HG02642 (cell line): ENCODE measurements at regions not wholly inside any gene's neighbourhood (a gene's known extent, or its start where the extent isn't known, plus 50 kb on each side); places are given as distances from the start of the nearest gene placed in this dataset.
A peak's percentile ranks its signal among the peaks of the same experiment; 100 is the strongest.

ENCODE experiments used
- ATAC-seq: cut with Tn5 transposase; IDR thresholded peaks from one replicate; pipeline ENCODE4 v1.9.1; 2021; ENCODE audit warnings: mild to moderate bottlenecking; ENCODE audit not compliant: unreplicated experiment, poor library complexity

- ATAC-seq, result no peak
Observed at GRCh38 chr6:77979204-77979603, 326.4 kb downstream of the MEI4 start.

- peak; percentile 60 for ATAC-seq
Observed at GRCh38 chr6:77986380-77987034, 333.7 kb downstream of the MEI4 start.

DNA sequence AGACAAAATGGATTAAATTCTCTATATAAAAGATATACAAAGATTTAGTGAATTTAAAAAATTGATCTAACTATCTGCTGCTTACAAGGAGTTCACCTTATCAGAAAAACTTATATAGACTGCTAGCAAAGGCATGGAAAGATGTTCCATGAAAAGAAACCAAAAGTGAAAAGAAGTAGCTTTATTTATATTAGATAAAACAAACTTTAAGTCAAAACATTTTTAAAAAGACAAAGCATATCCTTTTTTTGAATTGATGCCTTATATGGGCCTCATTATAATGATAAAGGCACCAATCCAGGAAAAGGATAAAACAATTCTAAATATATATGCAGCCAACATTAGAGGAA, 334.2 kb downstream of the MEI4 start:
- no peak for ATAC-seq

GRCh38 chr6:78010130-78010529, 357.3 kb downstream of the MEI4 start:
- no peak for ATAC-seq

GRCh38 chr6:78020586-78020985, 367.7 kb downstream of the MEI4 start:
- no peak for ATAC-seq

DNA sequence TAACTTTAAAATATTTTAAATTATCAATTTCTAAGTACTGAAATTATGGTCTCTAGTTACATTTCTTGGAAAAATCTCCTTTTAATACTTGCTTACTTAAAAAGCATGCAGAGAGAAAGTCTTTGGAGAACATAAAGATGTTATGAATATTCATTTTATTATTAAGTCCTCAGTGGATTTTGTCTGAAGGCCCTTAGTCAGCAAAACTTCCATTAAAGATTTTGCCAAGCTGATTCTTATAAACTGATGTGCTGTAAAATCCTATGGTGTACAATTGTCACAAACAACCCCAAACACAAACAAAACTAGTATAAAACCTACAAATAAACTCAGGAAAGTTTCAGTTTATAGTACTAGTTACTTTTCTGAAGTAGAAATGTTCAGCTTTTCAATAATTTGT, 372.7 kb downstream of the MEI4 start:
- no peak for ATAC-seq

GRCh38 chr6:78031228-78031627, 378.4 kb downstream of the MEI4 start:
- no peak for ATAC-seq

DNA sequence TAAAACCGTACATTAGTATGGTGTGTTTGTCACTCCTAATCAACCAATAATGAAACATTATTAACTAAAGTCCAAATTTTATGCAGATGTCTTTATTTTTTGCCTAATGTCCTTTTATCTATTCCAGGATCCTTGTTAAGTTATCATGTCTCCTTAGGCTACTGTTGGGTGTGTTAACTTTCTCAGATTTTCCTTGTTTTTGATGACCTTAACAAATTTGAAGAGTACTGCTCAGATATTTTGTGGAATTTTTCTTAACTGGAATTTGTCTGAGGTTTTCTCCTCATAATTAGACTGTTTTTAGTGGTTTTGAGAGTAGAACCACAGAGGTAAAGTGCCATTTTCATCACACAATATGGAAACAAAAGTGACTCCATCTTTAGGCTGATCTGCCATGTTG, 406.3 kb downstream of the MEI4 start:
- no peak for ATAC-seq

GRCh38 chr6:78062993-78063392, 410.2 kb downstream of the MEI4 start:
- no peak for ATAC-seq

GRCh38 chr6:78076371-78076770, 423.5 kb downstream of the MEI4 start:
- ATAC-seq, result no peak

GRCh38 chr6:78089531-78089930, 436.7 kb downstream of the MEI4 start:
- no peak for ATAC-seq

DNA sequence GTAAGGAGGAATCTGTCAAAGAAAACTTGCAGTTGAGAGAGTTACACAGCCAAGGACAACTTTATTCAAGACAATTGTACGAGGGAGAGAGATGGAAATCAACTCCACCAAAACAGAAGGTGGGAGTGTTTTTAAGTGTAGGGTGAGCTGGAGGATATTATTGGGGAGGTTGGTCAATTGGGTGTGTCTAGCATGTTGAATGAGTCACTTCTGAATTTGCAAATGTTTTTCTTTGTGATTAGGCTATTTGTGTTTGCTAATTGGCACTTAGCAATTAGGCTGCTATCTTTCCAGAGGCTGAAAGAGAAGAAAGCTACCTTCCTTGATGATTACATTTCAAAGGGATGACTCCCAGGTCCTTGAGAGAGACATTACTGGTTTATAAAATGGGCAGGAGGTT, 441.1 kb downstream of the MEI4 start:
- no peak for ATAC-seq

GRCh38 chr6:78101387-78101786, 448.5 kb downstream of the MEI4 start:
- ATAC-seq, result no peak

GRCh38 chr6:78110641-78111040, 457.8 kb downstream of the MEI4 start:
- ATAC-seq, result no peak

DNA sequence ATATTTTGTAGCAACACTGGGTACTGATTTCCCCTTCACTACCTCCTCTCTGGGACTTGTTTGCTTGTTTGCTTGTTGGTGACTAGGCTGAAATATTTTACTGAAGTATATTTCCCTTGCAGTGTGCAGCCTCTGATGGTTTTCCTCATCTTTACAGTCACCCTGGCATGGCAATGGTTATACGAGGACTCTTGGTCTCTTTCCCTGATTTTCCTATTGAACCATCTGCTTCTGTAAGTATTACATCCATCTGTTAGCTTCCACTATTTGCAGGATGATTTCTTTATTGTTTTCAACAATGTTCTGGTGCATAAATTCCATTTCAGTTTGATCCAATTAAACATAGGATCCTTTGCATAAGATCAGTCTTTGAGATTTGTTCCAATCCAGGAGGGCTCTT, 465.1 kb downstream of the MEI4 start:
- no peak for ATAC-seq

DNA sequence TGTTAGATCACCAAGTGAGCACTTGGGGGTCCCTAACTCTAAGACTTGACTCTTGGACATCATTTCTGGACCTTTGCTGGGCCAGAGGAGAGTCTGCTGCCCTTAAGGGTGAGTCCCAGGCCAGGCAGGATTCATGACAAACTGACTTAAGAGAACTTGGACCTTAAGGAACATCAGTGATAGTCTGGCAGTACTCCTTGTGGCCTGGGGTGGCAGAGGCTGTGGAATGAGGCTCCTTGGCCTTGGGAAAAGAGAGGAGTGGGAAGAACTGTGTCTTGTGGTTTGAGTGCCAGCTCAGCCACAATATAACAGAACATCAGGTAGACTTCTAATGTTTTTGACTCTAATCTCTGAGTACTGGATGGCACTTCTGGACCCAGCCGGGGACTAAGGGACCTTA, 478.7 kb downstream of the MEI4 start:
- ATAC-seq, result no peak

DNA sequence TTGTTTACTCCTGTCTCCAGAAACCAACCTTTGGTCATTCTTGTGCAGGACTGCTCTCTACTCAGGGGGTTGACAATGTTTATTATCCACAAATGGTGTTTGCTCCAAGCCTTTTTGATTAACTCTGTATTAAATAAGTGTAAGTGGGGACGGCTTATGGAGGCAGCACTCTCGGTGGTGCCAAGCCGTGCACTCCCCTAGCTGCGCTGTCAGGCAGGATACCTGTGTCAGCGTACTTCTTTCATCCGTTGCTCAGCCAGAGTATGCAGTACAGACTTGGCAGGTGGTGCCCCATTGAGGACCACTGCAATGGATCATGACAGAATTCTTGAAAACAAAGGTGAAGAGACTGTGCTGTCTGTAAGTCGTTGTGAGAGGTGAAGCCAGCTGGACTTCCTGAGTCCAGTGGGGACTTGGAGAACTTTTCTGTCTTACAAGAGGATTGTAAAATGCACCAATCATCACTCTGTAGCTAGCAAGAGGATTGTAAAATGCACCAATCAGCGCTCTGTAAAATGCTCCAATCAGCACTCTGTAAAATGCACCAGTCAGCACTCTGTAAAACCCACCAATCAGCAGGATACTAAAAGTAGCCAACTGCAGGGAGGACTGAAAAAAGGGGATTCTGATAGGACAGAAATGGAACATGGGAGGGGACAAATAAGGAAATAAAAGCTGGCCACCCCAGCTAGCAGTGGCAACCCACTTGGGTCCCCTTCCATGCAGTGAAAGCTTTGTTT, 480.0 kb downstream of the MEI4 start:
- ATAC-seq, result no peak

GRCh38 chr6:78150425-78150824, 497.6 kb downstream of the MEI4 start:
- ATAC-seq, result no peak

GRCh38 chr6:78153976-78154375, 501.1 kb downstream of the MEI4 start:
- no peak for ATAC-seq

DNA sequence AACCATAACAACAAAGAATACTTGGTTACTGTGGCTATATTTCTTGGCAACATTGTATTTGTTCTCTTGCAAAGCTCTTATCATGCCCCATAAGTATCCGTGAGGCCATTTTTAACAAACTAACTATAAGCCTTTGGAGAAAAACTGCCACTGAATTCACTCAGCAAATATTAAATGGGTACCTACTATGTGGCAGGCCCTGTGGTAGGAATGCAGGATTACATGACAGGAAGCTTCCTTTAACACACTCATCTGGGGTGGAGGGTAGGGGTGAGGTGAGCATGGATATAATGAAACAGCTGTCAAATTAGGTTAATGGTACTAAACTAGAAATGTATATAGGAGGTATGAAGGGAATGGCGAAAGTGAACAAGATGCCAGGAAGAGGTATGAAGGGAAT, 504.8 kb downstream of the MEI4 start:
- ATAC-seq, result no peak

- ATAC-seq, result no peak
Observed at GRCh38 chr6:78188891-78189290, 536.1 kb downstream of the MEI4 start.

DNA sequence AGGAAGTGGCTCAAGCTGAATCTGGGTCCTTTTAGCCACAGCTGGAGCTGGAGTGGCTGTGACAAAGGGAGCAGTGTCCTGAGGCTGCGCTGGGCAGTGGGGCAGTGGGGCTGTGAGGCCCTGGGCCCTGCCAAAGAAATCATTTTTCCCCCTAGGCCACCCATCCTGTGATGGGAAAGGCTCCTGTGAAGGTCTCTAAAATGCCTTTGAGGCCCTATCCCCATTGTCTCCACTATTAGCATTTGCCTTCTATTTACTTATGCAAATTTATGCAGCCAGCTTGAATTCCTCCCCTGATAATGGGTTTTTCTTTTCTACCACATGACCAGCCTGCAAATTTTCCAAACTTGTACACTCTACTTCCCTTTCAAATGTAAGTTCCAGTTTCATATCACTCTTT, 539.2 kb downstream of the MEI4 start:
- no peak for ATAC-seq
